ENCODE measurements at regions not wholly inside any gene's neighbourhood (a gene's known extent, or its start where the extent isn't known, plus 50 kb on each side); places are given as distances from the start of the nearest gene placed in this dataset.

DNA sequence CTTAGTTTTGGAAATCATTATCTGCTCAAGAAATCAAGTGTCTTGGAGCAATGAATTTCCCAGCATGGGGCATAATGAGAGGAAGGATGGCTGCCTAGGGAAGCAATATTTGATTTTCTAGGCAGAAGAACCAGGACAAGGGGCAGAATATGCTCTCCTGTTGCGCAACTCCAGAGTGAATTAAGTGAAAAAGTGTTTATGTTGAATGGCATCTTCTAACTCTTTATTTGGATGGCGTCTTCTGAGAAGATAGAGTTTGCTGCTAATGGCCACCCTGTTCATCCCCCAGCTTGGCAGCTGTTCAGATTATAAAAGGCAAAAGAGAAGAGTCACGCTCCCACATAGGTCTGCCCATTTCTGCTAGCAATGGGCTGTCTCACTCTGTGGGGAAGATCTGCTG lies 1278.1 kb downstream of the AACS start:
- TF ChIP-seq, protein P1, sequence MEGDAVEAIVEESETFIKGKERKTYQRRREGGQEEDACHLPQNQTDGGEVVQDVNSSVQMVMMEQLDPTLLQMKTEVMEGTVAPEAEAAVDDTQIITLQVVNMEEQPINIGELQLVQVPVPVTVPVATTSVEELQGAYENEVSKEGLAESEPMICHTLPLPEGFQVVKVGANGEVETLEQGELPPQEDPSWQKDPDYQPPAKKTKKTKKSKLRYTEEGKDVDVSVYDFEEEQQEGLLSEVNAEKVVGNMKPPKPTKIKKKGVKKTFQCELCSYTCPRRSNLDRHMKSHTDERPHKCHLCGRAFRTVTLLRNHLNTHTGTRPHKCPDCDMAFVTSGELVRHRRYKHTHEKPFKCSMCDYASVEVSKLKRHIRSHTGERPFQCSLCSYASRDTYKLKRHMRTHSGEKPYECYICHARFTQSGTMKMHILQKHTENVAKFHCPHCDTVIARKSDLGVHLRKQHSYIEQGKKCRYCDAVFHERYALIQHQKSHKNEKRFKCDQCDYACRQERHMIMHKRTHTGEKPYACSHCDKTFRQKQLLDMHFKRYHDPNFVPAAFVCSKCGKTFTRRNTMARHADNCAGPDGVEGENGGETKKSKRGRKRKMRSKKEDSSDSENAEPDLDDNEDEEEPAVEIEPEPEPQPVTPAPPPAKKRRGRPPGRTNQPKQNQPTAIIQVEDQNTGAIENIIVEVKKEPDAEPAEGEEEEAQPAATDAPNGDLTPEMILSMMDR (IDR thresholded peaks at IDR 0.05; ENCODE audit: low read length), result no peak
- TF ChIP-seq EZH2 (IDR thresholded peaks at IDR 0.05; ENCODE audit: borderline replicate concordance, low read length), result no peak
